Muscle layer of duodenum (tissue), 2 donors: ENCODE measurements at regions not wholly inside any gene's neighbourhood (a gene's known extent, or its start where the extent isn't known, plus 50 kb on each side); places are given as distances from the start of the nearest gene placed in this dataset.
A peak's percentile ranks its signal among the peaks of the same experiment; 100 is the strongest.
"Not testable (repeated sequence)": the region's sequence is repeated elsewhere in the genome, so short reads cannot be mapped to it uniquely, and the experiment has no call there.

Source experiments
- H3K27ac ChIP-seq: one replicate; pipeline ENCODE4 v1.7.0; 2013; ENCODE audit warnings: mild to moderate bottlenecking, low read length
- H3K27me3 ChIP-seq: one replicate; pipeline ENCODE4 v1.7.0; 2013; ENCODE audit warnings: low read depth, mild to moderate bottlenecking, control low read depth, low read length
- H3K36me3 ChIP-seq, 2 donors: one replicate each; pipeline ENCODE4 v1.7.0; 2013; ENCODE audit warnings: low read length in 2 of 2, control low read depth in 1 of 2, mild to moderate bottlenecking in 1 of 2; ENCODE audit not compliant: insufficient read depth in 2 of 2, control insufficient read depth in 1 of 2
- H3K4me1 ChIP-seq, 2 donors: one replicate each; pipeline ENCODE4 v1.7.0; 2013; ENCODE audit warnings: low read length in 2 of 2, mild to moderate bottlenecking in 2 of 2, control low read depth in 1 of 2, moderate library complexity in 1 of 2; ENCODE audit not compliant: insufficient read depth in 2 of 2, control insufficient read depth in 1 of 2
- H3K4me3 ChIP-seq, 2 donors: one replicate each; pipeline ENCODE4 v1.7.0; 2013; ENCODE audit warnings: low read length in 2 of 2, low read depth in 1 of 2, mild to moderate bottlenecking in 1 of 2
- H3K9me3 ChIP-seq, 2 donors: one replicate each; pipeline ENCODE4 v1.7.0; 2013; ENCODE audit warnings: low read length in 2 of 2, control low read depth in 1 of 2, mild to moderate bottlenecking in 1 of 2; ENCODE audit not compliant: control insufficient read depth in 1 of 2
- donor health status: healthy.

GRCh38 chr3:89533275-89533674, 425.9 kb downstream of the EPHA3 start:
- no peaks in the 10 kb centered on the region for H3K4me1 ChIP-seq
- H3K27ac ChIP-seq = no peak overlapping the region
- H3K36me3 ChIP-seq = no peaks in the 10 kb centered on the region
- H3K27me3 ChIP-seq = no peaks in the 10 kb centered on the region
- no peak overlapping the region for H3K4me3 ChIP-seq
- no peaks in the 10 kb centered on the region for H3K9me3 ChIP-seq

- not testable (repeated sequence) for H3K27me3 ChIP-seq, H3K4me3 ChIP-seq, H3K36me3 ChIP-seq, H3K4me1 ChIP-seq, H3K9me3 ChIP-seq, H3K27ac ChIP-seq
Observed at GRCh38 chr3:89554587-89554986, 447.2 kb downstream of the EPHA3 start.

GRCh38 chr3:89558711-89559110, 451.3 kb downstream of the EPHA3 start:
- H3K4me3 ChIP-seq = no peak overlapping the region
- H3K27ac ChIP-seq = no peak overlapping the region
- no peaks in the 10 kb centered on the region for H3K4me1 ChIP-seq

GRCh38 chr3:89560568-89560967, 453.1 kb downstream of the EPHA3 start:
- Histone ChIP-seq H3K4me1 (no peaks in the 10 kb centered on the region), H3K36me3 (no peaks in the 10 kb centered on the region), H3K27ac (no peak overlapping the region), H3K27me3 (no peaks in the 10 kb centered on the region), H3K4me3 (no peak overlapping the region), H3K9me3 (peaks cover 0 to 17% of the 10 kb centered on the region in 2 donors)

More at GRCh38 chr3:89558711-89559110, 451.3 kb downstream of the EPHA3 start:
- Histone ChIP-seq H3K36me3 (no peaks in the 10 kb centered on the region), H3K27me3 (no peaks in the 10 kb centered on the region), H3K9me3 (peaks cover 0 to 2% of the 10 kb centered on the region in 2 donors)

- H3K4me3 ChIP-seq = no peak overlapping the region
- no peaks in the 10 kb centered on the region for H3K4me1 ChIP-seq
- H3K27ac ChIP-seq = no peak overlapping the region
- peaks cover 0 to 14% of the 10 kb centered on the region in 2 donors for H3K9me3 ChIP-seq
- H3K36me3 ChIP-seq = no peaks in the 10 kb centered on the region
- no peaks in the 10 kb centered on the region for H3K27me3 ChIP-seq
Observed at GRCh38 chr3:89562373-89562772, 455.0 kb downstream of the EPHA3 start.

- peaks cover 0 to 14% of the 10 kb centered on the region in 2 donors for H3K9me3 ChIP-seq
- no peaks in the 10 kb centered on the region for H3K27me3 ChIP-seq
- H3K27ac ChIP-seq = no peak overlapping the region
- H3K4me1 ChIP-seq = no peaks in the 10 kb centered on the region
- H3K36me3 ChIP-seq = no peaks in the 10 kb centered on the region
- H3K4me3 ChIP-seq = no peak overlapping the region
Observed at GRCh38 chr3:89565098-89565497, 457.7 kb downstream of the EPHA3 start.

GRCh38 chr3:89570465-89570864, 463.0 kb downstream of the EPHA3 start:
- Histone ChIP-seq H3K27me3 (no peaks in the 10 kb centered on the region), H3K4me3 (no peak overlapping the region), H3K4me1 (peaks cover 0 to 8% of the 10 kb centered on the region in 2 donors), H3K9me3 (peaks cover 0 to under 1% of the 10 kb centered on the region in 2 donors), H3K27ac (no peak overlapping the region), H3K36me3 (no peaks in the 10 kb centered on the region)

- Histone ChIP-seq H3K36me3 (no peaks in the 10 kb centered on the region), H3K27ac (no peak overlapping the region), H3K4me3 (peak overlapping the region in 1 of 2 donors; percentile 9), H3K27me3 (no peaks in the 10 kb centered on the region), H3K4me1 (peaks cover 0 to 8% of the 10 kb centered on the region in 2 donors), H3K9me3 (no peaks in the 10 kb centered on the region)
Observed at GRCh38 chr3:89571298-89571697, 463.9 kb downstream of the EPHA3 start.

- peaks cover 0 to 8% of the 10 kb centered on the region in 2 donors for H3K4me1 ChIP-seq
- no peaks in the 10 kb centered on the region for H3K27me3 ChIP-seq
- no peaks in the 10 kb centered on the region for H3K9me3 ChIP-seq
- H3K4me3 ChIP-seq = peak overlapping the region in 1 of 2 donors; percentile 9
- H3K27ac ChIP-seq = no peak overlapping the region
- H3K36me3 ChIP-seq = no peaks in the 10 kb centered on the region
Observed at GRCh38 chr3:89571707-89572106, 464.3 kb downstream of the EPHA3 start.

GRCh38 chr3:89572261-89572660, 464.8 kb downstream of the EPHA3 start:
- no peaks in the 10 kb centered on the region for H3K36me3 ChIP-seq
- H3K27ac ChIP-seq = no peak overlapping the region
- H3K4me3 ChIP-seq = no peak overlapping the region
- H3K4me1 ChIP-seq = peaks cover 0 to 8% of the 10 kb centered on the region in 2 donors
- H3K9me3 ChIP-seq = no peaks in the 10 kb centered on the region
- H3K27me3 ChIP-seq = no peaks in the 10 kb centered on the region

- H3K36me3 ChIP-seq = no peaks in the 10 kb centered on the region
- no peaks in the 10 kb centered on the region for H3K27me3 ChIP-seq
- no peak overlapping the region for H3K4me3 ChIP-seq
- peaks cover 0 to 8% of the 10 kb centered on the region in 2 donors for H3K4me1 ChIP-seq
- no peak overlapping the region for H3K27ac ChIP-seq
- H3K9me3 ChIP-seq = no peaks in the 10 kb centered on the region
Observed at GRCh38 chr3:89576417-89576816, 469.0 kb downstream of the EPHA3 start.
